A673 (cell line): ENCODE measurements at regions not wholly inside any gene's neighbourhood (a gene's known extent, or its start where the extent isn't known, plus 50 kb on each side); places are given as distances from the start of the nearest gene placed in this dataset.

Experiments used
- BruUV-seq: library from RNA; stranded (reverse); fragments of 400-500 nt; replicated peaks from 2 replicates; lab custom pipeline; 2021; lab: Mats Ljungman, UMichigan
- CTCF ChIA-PET: fragments of 300-600 bp; sonication (Branson Sonifier 250); formaldehyde crosslinking; loops from one replicate; lab custom pipeline; 2022; ENCODE audit warnings: antibody characterized with exemption; lab: Charles Lee
- POLR2A ChIA-PET: fragments of 300-600 bp; sonication (Branson Sonifier 250); formaldehyde crosslinking; loops from one replicate; lab custom pipeline; 2022; ENCODE audit warnings: antibody characterized with exemption; ENCODE audit not compliant: low non-redundant PET; lab: Charles Lee
- DNase-seq: peaks from one replicate; pipeline ENCODE4 v3.0.0-alpha.2; 2015; ENCODE audit warnings: low spot score
- H3K27ac ChIP-seq: fragments of 200-600 bp; sonication (generic); 2 replicates; pipeline ENCODE4 v1.5.1; 2016; ENCODE audit warnings: mixed run types, low read depth, mild to moderate bottlenecking, mixed read lengths, antibody characterized with exemption, low read length; ENCODE audit not compliant: poor library complexity, severe bottlenecking
- H3K27me3 ChIP-seq: fragments of 200-600 bp; sonication (generic); replicated peaks from 2 replicates; pipeline ENCODE4 v1.6.1; 2017; ENCODE audit warnings: mixed run types, low read depth, mild to moderate bottlenecking, mixed read lengths, antibody characterized with exemption, low read length; ENCODE audit not compliant: insufficient read depth, poor library complexity
- H3K36me3 ChIP-seq: fragments of 200-600 bp; sonication (generic); 2 replicates; pipeline ENCODE4 v1.6.1; 2016; ENCODE audit warnings: mixed run types, mild to moderate bottlenecking, mixed read lengths, antibody characterized with exemption, low read length; ENCODE audit not compliant: insufficient read depth, poor library complexity, severe bottlenecking
- H3K4me1 ChIP-seq: fragments of 200-600 bp; sonication (generic); 2 replicates; pipeline ENCODE4 v1.6.1; 2017; ENCODE audit warnings: mixed run types, mild to moderate bottlenecking, mixed read lengths, antibody characterized with exemption, low read length; ENCODE audit not compliant: insufficient read depth, poor library complexity, severe bottlenecking
- H3K4me3 ChIP-seq: fragments of 200-600 bp; sonication (generic); 2 replicates; pipeline ENCODE4 v1.5.1; 2016; ENCODE audit warnings: low read depth, mixed run types, mild to moderate bottlenecking, mixed read lengths, low read length; ENCODE audit not compliant: poor library complexity, severe bottlenecking
- H3K9me3 ChIP-seq: fragments of 200-600 bp; sonication (generic); 2 replicates; pipeline ENCODE4 v1.6.1; 2016; ENCODE audit warnings: mixed run types, low read depth, mild to moderate bottlenecking, mixed read lengths, antibody characterized with exemption, low read length; ENCODE audit not compliant: poor library complexity, severe bottlenecking
- EZH2 ChIP-seq: fragments of 200-600 bp; sonication (generic); IDR thresholded peaks from 2 replicates; pipeline ENCODE4 v1.6.1; 2017; ENCODE audit warnings: borderline replicate concordance, low read depth, mild to moderate bottlenecking, mixed read lengths, antibody characterized with exemption, low read length; ENCODE audit not compliant: poor library complexity, severe bottlenecking
- intact Hi-C: fragments of 100-400 bp; cut with micrococcal nuclease; formaldehyde crosslinking; loops from one replicate; pipeline ENCODE4 v1.10.0; 2022; ENCODE audit not compliant: unreplicated experiment
- TF ChIP-seq, protein P1 (sequence below): fragments of 300-800, 200-600 bp; sonication (generic); conservative IDR thresholded peaks from 2 replicates; pipeline ENCODE4 v1.5.1; 2017; ENCODE audit warnings: low read depth, mild to moderate bottlenecking, antibody characterized with exemption, low read length, moderate library complexity, mixed read lengths

DNA sequence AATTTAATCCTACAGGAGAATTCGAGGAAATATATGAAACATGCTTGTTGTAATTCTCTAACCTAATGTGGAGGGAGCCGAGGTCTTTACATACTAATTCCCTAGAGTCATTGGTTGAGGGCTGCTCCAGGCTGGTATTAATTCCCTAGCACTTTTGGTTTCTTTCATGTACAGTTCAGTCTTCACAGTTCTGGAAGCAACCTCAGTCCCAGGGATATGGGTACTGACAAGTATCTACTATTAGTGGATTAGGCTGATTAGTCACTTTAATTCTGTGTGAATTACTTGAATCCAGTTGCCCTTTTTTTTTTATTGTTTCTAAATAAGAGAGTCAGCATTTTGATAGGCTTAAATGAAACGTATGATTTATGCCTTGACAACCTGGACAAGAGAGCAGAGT lies 172.3 kb upstream of the HTR2A start:
- H3K36me3 ChIP-seq: no peaks in the 10 kb centered on the region

GRCh38 chr13:47067306-47067705 lies 170.5 kb upstream of the HTR2A start:
- ChIA-PET CTCF (no interaction called here), POLR2A (no interaction called here)
- intact Hi-C loops: no loop called here
- Histone ChIP-seq H3K36me3 (no peaks in the 10 kb centered on the region), H3K9me3 (no peaks in the 10 kb centered on the region), H3K4me3 (no peak overlapping the region), H3K4me1 (no peaks in the 10 kb centered on the region), H3K27ac (no peak overlapping the region), H3K27me3 (peaks cover 5% of the 10 kb centered on the region)
- TF ChIP-seq, protein P1, sequence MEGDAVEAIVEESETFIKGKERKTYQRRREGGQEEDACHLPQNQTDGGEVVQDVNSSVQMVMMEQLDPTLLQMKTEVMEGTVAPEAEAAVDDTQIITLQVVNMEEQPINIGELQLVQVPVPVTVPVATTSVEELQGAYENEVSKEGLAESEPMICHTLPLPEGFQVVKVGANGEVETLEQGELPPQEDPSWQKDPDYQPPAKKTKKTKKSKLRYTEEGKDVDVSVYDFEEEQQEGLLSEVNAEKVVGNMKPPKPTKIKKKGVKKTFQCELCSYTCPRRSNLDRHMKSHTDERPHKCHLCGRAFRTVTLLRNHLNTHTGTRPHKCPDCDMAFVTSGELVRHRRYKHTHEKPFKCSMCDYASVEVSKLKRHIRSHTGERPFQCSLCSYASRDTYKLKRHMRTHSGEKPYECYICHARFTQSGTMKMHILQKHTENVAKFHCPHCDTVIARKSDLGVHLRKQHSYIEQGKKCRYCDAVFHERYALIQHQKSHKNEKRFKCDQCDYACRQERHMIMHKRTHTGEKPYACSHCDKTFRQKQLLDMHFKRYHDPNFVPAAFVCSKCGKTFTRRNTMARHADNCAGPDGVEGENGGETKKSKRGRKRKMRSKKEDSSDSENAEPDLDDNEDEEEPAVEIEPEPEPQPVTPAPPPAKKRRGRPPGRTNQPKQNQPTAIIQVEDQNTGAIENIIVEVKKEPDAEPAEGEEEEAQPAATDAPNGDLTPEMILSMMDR: no peak
- no peak for TF ChIP-seq EZH2
- no TSS peak for BruUV-seq
- no peak for DNase-seq

More for the DNA sequence above, 172.3 kb upstream of the HTR2A start:
- POLR2A ChIA-PET: no interaction called here
- DNase-seq: no peak
- TF ChIP-seq EZH2: no peak
- TF ChIP-seq, protein P1: no peak
- intact Hi-C loops: no loop called here
- CTCF ChIA-PET: no interaction called here
- no peak overlapping the region for H3K4me3 ChIP-seq
- no peaks in the 10 kb centered on the region for H3K4me1 ChIP-seq
- H3K9me3 ChIP-seq: no peaks in the 10 kb centered on the region
- BruUV-seq: no TSS peak
- H3K27me3 ChIP-seq: peaks cover 5% of the 10 kb centered on the region
- H3K27ac ChIP-seq: no peak overlapping the region

DNA sequence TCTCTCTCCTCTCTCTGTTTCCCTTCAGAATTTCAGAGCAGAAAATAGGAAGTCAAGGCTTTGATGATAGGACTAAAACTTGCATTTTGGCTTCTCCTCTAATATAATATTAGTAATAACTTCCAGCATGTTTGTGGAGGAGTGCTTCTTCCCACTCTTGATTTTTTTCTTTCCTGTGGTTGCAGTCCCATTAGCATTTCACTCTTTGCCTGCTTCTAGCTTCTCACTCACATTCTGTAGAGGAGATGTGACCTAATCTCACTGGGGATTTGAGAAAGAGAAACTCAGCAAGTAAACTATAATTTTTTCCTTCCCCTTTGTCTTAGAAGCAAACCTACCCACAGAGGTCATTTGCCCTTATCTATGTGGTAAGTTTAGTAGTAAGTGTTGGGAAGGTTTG lies 169.4 kb upstream of the HTR2A start:
- TF ChIP-seq, protein P1: no peak
- TF ChIP-seq EZH2: no peak
- intact Hi-C loops: no loop called here
- Histone ChIP-seq H3K9me3 (no peaks in the 10 kb centered on the region), H3K27ac (no peak overlapping the region), H3K4me3 (no peak overlapping the region), H3K36me3 (no peaks in the 10 kb centered on the region), H3K4me1 (no peaks in the 10 kb centered on the region), H3K27me3 (peaks cover 5% of the 10 kb centered on the region)
- no TSS peak for BruUV-seq
- POLR2A ChIA-PET: no interaction called here
- DNase-seq: no peak
- CTCF ChIA-PET: no interaction called here
